Psoas muscle (tissue), 7 donors: ENCODE measurements at regions not wholly inside any gene's neighbourhood (a gene's known extent, or its start where the extent isn't known, plus 50 kb on each side); places are given as distances from the start of the nearest gene placed in this dataset.

Source experiments
- ATAC-seq, 4 donors: fragments of 200-7000 bp; cut with Tn5 transposase; one replicate each; pipeline ENCODE4 v1.9.1; 2020; ENCODE audit warnings: moderate library complexity in 3 of 4, mild to moderate bottlenecking in 2 of 4
- DNase-seq, 2 donors: peaks; one replicate each; pipeline ENCODE4 v3.0.0-alpha.2; 2020
- H3K27ac ChIP-seq: fragments of 200-600 bp; one replicate; pipeline ENCODE4 v1.8.0; 2022
- H3K27me3 ChIP-seq, 3 donors: fragments of 200-600 bp in 1 of 3; one replicate each; pipeline versions ENCODE4 v1.6.1 to v1.8.0; 2013 to 2022; ENCODE audit warnings: low read length in 2 of 3, mild to moderate bottlenecking in 2 of 3, moderate library complexity in 1 of 3; ENCODE audit not compliant: insufficient read depth in 3 of 3
- H3K36me3 ChIP-seq, 2 donors: fragments of 200-600 bp in 1 of 2; one replicate each; pipeline versions ENCODE4 v1.6.1 to v1.8.0; 2013 to 2022; ENCODE audit warnings: low read depth in 1 of 2, mild to moderate bottlenecking in 1 of 2, moderate library complexity in 1 of 2; ENCODE audit not compliant: insufficient read depth in 1 of 2
- H3K4me1 ChIP-seq: fragments of 200-600 bp; one replicate; pipeline ENCODE4 v1.8.0; 2022
- H3K4me3 ChIP-seq: fragments of 200-600 bp; one replicate; pipeline ENCODE4 v1.8.0; 2022; ENCODE audit warnings: mild to moderate bottlenecking
- H3K9me3 ChIP-seq: fragments of 200-600 bp; one replicate; pipeline ENCODE4 v1.8.0; 2022
- WGBS, 3 donors: extraction: QIAGEN DNeasy Blood & Tissue Kit; methylation state at CpG; one replicate each; pipeline versions ENCODE4 v1.1.6 to v1.1.7; 2013; 5-methylcytosine and 5-hydroxymethylcytosine counted together
- intact Hi-C, 2 donors: fragments of 100-400 bp; cut with DNase I; formaldehyde crosslinking; loops; one replicate each; pipeline versions ENCODE4 v1.11.0 to v1.14.2; 2022
- TF ChIP-seq, protein P1 (sequence below): fragments of 200-600 bp; IDR thresholded peaks from one replicate; pipeline ENCODE4 v1.8.0; 2022; ENCODE audit warnings: antibody characterized with exemption
- donor health status: healthy with polysubstance abuse.
- donor health status: DM: no; HTN: no; CAD: no; lungs with moderate emphysema.
- donor health status: Bipolar disorder and iron deficiency.
- donor health status: healthy.
- donor health status: DM: yes; HTN: yes; CAD: no.
- donor health status: DM: no; HTN: no; CAD: no.
- donor health status: DM: yes; HTN: yes; CAD: no.

DNA sequence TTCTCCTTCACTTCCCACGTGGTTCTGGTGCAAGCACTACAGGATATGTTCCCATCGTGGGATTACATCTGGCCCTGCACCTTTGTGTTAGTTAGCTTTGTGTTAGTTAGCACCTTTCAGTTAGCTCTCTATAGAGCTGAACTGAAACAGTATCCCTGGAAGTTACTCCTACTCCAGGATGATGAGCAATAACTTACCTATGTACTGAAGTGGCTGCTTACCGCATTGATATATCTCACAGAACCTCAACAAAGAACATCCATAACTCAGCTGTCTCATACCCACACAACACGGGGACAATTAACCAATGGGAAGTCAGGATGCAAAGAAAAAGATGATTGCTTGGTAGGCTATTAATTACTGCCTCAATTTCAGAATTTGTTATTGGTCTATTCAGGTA, 146.6 kb downstream of the ASCL4 start:
- intact Hi-C loops = no loop called here
- Histone ChIP-seq H3K4me3 (no peak overlapping the region), H3K27me3 (no peaks in the 10 kb centered on the region), H3K4me1 (no peaks in the 10 kb centered on the region), H3K36me3 (no peaks in the 10 kb centered on the region), H3K9me3 (no peaks in the 10 kb centered on the region), H3K27ac (no peak overlapping the region)
- DNase-seq = no peak
- WGBS, 3 donors = 51 to 53% (median 53%) methylated on average over 4 of the region's 4 CpGs
- TF ChIP-seq, protein P1, sequence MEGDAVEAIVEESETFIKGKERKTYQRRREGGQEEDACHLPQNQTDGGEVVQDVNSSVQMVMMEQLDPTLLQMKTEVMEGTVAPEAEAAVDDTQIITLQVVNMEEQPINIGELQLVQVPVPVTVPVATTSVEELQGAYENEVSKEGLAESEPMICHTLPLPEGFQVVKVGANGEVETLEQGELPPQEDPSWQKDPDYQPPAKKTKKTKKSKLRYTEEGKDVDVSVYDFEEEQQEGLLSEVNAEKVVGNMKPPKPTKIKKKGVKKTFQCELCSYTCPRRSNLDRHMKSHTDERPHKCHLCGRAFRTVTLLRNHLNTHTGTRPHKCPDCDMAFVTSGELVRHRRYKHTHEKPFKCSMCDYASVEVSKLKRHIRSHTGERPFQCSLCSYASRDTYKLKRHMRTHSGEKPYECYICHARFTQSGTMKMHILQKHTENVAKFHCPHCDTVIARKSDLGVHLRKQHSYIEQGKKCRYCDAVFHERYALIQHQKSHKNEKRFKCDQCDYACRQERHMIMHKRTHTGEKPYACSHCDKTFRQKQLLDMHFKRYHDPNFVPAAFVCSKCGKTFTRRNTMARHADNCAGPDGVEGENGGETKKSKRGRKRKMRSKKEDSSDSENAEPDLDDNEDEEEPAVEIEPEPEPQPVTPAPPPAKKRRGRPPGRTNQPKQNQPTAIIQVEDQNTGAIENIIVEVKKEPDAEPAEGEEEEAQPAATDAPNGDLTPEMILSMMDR = no peak
- no peak for ATAC-seq

DNA sequence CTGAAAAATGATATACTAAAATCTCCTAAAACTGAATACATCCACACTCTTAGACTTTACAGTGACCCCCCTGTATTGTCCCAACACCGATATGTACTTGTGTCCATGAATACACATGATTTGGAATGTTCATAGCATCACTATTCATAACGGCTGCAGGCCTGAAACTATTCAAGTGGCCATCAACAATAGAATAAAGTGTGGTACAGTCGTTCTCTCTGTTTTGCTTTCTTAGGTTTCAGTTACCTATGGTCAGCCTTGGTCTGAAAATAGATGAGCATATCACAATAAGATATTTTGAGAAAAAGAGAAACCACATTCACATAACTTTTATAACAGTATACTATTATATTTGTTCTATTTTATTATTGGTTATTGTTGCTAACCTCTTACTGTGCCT, 150.6 kb downstream of the ASCL4 start:
- no peak for DNase-seq
- no peak overlapping the region for H3K4me3 ChIP-seq
- no peak for ATAC-seq
- H3K36me3 ChIP-seq = no peaks in the 10 kb centered on the region
- H3K27me3 ChIP-seq = no peaks in the 10 kb centered on the region
- H3K27ac ChIP-seq = no peak overlapping the region
- TF ChIP-seq, protein P1 = no peak
- no peaks in the 10 kb centered on the region for H3K4me1 ChIP-seq
- H3K9me3 ChIP-seq = no peaks in the 10 kb centered on the region
- intact Hi-C loops = no loop called here
- WGBS, 3 donors = 67 to 72% (median 70%) methylated on average over 3 of the region's 3 CpGs

- Histone ChIP-seq H3K4me3 (no peak overlapping the region), H3K27me3 (peaks cover 0 to 1% (median 0%) of the 10 kb centered on the region in 3 donors), H3K9me3 (no peaks in the 10 kb centered on the region), H3K4me1 (no peaks in the 10 kb centered on the region), H3K36me3 (no peaks in the 10 kb centered on the region), H3K27ac (no peak overlapping the region)
- DNase-seq (no peak), ATAC-seq (no peak)
- WGBS, 3 donors = 27 to 39% (median 29%) methylated on average over 12 of the region's 12 CpGs
- intact Hi-C loops = no loop called here
- TF ChIP-seq, protein P1 = no peak
These were observed 154.9 kb downstream of the ASCL4 start for GRCh38 chr12:107929436-107929835.

DNA sequence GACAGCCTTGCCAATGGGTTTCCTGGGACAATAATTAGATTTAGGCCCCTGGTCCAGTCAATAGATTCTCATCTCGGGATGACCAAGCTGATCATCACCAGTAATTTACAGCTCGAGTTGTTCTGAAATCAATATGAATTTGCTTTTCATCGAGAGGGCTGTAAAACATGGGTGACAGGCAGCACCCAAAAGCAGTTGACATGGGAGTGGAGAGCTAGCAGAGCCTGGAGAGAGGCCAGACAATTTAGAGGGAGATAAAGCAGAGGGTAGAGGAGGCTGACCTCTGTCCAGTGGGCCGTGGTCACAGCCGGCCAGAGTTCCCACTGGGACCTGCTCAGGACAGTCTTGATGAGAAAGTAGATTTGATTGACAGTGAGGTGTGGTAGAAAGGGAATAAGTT, 157.3 kb downstream of the ASCL4 start:
- Histone ChIP-seq H3K4me3 (no peak overlapping the region), H3K27ac (no peak overlapping the region), H3K27me3 (peaks cover 1 to 5% (median 2%) of the 10 kb centered on the region in 3 donors), H3K4me1 (no peaks in the 10 kb centered on the region), H3K9me3 (no peaks in the 10 kb centered on the region), H3K36me3 (no peaks in the 10 kb centered on the region)
- 50 to 65% (median 56%) methylated on average over 5 of the region's 5 CpGs for WGBS, 3 donors
- TF ChIP-seq, protein P1 = no peak
- DNase-seq (no peak), ATAC-seq (no peak)
- intact Hi-C loops = no loop called here

- Histone ChIP-seq H3K27me3 (peaks cover 0 to 5% (median 2%) of the 10 kb centered on the region in 3 donors), H3K36me3 (no peaks in the 10 kb centered on the region), H3K27ac (no peak overlapping the region), H3K9me3 (peaks cover 10% of the 10 kb centered on the region), H3K4me1 (no peaks in the 10 kb centered on the region), H3K4me3 (no peak overlapping the region)
- TF ChIP-seq, protein P1 = no peak
- ATAC-seq (no peak), DNase-seq (no peak)
- intact Hi-C loops = no loop called here
- 17 to 43% (median 42%) methylated on average over 1 of the region's 1 CpG for WGBS, 3 donors
These were observed 163.9 kb downstream of the ASCL4 start for GRCh38 chr12:107938446-107938845.
